GM21381 (cell line): ENCODE measurements at regions not wholly inside any gene's neighbourhood (a gene's known extent, or its start where the extent isn't known, plus 50 kb on each side); places are given as distances from the start of the nearest gene placed in this dataset.
"Not testable (repeated sequence)": the region's sequence is repeated elsewhere in the genome, so short reads cannot be mapped to it uniquely, and the experiment has no call there.

Experiments
- ATAC-seq: cut with Tn5 transposase; IDR thresholded peaks from one replicate; pipeline ENCODE4 v1.9.1; 2021; ENCODE audit warnings: mild to moderate bottlenecking, moderate library complexity; ENCODE audit not compliant: unreplicated experiment

DNA sequence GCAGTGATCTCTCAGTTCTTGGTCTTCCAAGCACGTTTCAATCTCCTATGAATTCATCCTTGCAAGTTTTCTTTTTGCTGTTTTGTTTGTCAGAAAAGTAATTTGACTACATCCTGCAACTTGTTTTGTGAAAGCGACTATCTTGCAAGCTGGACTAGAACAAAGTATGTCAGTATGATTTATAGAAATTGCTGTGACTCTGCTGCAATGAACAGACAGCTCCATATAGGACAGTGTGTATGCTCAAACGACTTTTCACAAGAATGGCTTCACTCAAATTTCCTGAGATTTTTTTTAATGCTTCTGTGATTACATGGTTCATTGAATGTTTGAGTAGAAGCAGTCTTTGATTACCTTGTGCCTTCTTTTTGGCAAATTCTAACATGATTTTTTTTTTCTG is 123.5 kb upstream of the TRHDE start:
- no peak for ATAC-seq

- ATAC-seq = no peak
Measured at GRCh38 chr12:72162875-72163274, 109.3 kb upstream of the TRHDE start.

- ATAC-seq = no peak
Measured at GRCh38 chr12:72168851-72169250, 103.3 kb upstream of the TRHDE start.

DNA sequence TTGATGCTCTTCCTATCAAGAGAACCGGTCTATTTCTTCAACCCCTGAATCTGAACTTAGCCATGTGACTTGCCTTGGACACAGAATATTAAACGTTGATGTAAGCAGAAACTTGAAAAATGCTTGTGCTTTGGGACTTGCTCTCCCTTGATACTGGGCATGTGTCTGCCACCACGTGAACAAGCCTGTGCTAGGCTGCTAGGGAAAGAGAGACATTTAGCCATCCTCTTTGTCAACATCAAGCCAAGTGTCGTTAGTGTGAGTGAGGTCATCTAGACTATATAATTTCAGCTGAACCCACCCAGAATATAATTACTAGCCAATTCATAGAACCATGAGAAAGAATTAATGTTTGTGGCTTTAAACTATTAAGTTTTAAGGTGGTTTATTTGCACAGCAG is 98.2 kb upstream of the TRHDE start:
- no peak for ATAC-seq

DNA sequence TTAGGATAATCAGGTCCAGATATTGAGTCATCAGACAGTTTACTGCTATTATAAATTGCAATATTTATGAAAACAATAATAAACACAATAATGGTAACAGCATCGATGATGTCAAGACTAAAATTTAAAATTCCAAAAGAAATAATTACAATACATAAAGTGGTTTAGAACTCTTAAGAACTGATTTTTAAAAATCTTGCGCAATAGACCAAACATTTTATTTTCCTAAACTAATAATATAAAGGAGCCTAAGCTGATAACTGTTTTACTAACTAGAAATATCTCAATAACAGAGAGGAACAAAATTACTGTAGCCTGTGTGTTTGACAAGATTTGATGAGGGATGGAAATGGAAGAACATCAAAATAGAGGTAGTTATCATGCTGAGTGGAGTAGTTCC is 93.9 kb upstream of the TRHDE start:
- ATAC-seq = no peak

GRCh38 chr12:72178871-72179270 is 93.3 kb upstream of the TRHDE start:
- ATAC-seq = no peak

DNA sequence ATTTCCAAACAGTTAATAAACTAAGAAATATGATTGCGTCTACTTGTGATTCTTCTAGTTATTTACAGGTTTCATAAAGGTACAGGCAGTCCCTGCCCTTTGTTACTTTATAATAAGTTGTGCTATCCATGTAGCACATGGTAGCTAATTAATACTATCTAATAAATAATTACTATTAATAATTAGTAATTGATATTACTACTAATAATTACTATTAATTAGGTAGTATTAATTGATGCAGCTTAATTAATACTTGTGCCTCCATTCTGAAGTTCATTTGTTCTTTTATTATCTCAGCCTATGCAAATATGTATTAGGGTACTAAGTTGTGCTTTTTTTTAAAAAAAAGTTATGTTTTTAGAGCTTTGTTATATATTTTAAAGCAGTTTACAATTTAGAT is 92.3 kb upstream of the TRHDE start:
- ATAC-seq = no peak

DNA sequence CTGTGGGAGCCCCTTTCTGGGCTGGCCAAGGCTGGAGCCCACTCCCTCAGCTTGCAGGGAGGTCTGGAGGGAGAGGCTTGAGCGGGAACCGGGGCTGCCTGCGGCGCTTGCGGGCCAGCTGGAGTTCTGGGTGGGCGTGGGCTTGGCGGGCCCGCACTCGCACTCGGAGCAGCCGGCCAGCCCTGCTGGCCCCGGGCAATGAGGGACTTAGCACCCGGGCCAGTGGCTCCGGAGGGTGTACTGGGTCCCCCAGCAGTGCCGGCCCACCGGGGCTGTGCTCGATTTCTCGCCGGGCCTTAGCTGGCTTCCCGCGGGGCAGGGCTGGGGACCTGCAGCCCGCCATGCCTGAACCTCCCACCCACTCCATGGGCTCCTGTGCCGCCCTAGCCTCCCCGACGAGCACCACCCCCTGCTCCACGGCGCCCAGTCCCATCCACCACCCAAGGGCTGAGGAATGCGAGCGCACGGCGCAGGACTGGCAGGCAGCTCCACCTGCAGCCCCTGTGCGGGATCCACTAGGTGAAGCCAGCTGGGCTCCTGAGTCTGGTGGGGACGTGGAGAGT is 87.1 kb upstream of the TRHDE start:
- ATAC-seq = not testable (repeated sequence)

DNA sequence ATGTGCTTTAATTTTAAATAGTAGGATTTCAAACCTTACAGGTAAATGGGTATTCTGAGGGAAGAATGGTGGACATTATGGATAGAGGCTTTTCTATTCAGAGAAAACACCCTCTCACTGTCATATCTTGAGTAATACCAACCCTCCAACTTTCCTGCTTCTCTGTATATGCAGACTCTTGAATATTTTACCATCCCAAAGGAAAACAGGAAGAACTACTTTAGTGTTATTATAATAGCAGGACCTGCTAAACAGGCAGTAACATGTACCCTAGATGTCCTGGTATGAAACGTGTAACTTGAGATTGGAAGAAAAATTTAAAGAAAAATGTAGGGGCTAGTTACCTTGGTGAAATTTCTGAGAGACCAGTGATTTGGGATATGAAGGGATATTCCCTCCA is 82.9 kb upstream of the TRHDE start:
- no peak for ATAC-seq

DNA sequence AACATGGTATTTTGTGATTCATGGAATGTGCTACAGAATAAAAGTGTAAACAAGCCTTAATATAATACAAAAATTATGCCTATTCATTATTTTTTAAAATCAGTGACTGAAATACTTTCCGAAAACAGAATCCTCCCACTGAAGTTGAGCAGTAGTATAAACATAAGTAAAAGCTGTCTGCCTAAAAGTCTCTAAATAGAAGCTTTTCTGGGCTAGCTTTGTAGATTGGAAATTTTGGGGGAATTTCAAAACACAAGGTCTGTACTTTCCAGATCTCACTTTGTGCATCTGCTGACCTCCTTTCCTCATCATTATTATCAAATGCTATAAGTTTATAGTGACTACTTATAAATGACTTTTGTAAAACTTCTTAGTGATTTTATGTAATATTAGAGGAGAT is 80.4 kb upstream of the TRHDE start:
- no peak for ATAC-seq

DNA sequence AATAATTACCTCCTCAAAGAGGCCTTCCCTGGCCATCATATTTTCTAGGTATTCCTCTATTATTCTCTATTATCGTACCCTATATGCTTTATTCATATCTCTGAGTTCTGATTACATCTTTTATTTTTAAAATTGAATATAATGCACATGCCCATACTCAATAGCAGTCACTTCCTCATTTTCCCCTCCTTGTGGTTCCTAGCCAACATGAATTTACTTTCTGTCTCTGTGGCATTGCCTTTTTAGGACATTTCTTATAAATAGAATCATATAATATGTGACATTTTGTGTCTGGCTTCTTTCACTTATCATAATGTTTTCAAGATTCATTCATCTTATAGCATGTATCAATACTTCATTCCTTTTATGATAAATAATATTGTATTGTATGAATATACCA is 74.4 kb upstream of the TRHDE start:
- ATAC-seq = no peak

DNA sequence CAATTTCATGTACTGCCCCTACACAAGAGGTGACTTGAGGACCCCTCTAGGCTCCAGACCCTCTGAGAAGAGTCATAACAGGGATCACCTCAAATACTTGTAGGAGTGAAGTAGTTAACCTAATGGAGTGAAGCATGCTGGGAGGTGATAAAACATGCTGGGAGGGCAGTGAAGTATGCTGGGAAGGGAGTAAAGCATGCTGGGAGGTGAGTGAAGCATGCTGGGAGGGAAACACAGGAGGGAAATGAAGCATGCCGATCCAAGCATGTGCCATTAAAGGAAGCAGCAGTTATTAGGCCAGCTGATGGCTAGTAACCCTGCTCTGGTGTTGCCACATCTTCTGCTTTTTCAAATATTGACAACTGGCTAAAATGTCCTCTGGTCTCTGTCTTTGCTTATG is 70.7 kb upstream of the TRHDE start:
- ATAC-seq = no peak

- ATAC-seq = no peak
Measured at GRCh38 chr12:72203764-72204335, 68.3 kb upstream of the TRHDE start.

- no peak for ATAC-seq
Measured at GRCh38 chr12:72207079-72207478, 65.1 kb upstream of the TRHDE start.

DNA sequence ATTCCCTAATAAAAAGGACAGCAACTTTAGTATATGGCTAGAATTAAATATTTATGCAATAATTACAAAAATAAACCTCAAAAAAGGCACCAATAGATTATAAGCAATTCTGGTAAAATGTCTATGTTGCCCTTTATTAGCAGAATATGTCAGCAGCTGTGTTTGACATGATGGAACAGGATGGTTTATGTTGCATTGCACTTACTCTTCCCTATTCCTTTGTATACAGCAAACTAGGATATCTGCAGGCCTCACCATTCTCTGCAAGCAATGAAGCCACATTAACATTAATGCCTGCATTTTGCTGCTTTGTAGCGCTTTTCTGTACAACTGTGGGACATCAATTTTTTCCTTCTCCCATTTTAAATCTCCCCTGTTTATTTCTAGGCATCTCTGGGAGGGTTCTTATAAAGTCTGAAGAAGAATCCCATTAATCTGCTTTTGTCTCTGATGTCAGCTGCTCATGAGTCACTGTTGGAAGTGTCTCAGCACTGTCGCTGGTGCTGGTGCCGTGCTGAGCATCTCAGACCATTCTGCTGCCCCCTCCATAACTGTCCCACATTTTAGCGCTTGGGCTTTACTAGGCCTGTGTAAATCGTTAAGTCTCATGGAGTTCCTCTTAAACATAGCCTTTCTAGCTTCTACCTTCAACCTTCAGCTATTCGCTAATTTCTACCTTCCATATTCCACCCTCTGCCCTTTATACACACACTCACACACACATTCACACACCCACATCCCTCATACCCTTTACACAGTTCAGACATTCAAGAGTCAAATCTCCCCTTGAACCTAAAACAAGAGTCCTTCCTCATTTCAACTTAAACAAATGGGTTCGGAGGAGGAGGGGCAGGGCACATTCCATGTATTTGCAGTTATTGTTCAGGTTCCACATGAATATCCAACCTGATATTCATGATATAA is 64.4 kb upstream of the TRHDE start:
- ATAC-seq = no peak

- no peak for ATAC-seq
Measured at GRCh38 chr12:72209086-72209485, 63.1 kb upstream of the TRHDE start.

- no peak for ATAC-seq
Measured at GRCh38 chr12:72214163-72214562, 58.0 kb upstream of the TRHDE start.

DNA sequence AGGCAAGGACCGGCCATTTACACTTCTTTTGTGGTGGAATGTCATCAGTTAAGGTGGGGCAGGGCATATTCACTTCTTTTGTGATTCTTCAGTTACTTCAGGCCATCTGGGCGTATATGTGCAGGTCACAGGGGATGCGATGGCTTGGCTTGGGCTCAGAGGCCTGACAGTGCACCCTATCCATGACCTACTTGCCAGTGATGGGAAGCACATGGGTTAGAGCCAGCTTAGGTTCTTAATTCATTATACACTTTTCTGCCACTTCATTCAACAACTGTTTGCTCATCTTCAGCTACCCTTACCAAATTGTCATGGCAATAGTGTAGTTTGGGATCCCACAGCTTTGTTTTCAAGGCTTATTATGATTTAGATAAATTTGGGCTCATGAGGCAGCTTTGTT is 56.9 kb upstream of the TRHDE start:
- ATAC-seq = not testable (repeated sequence)

GRCh38 chr12:72219937-72220336 is 52.2 kb upstream of the TRHDE start:
- no peak for ATAC-seq
